K562 (cell line): ENCODE measurements at regions not wholly inside any gene's neighbourhood (a gene's known extent, or its start where the extent isn't known, plus 50 kb on each side); places are given as distances from the start of the nearest gene placed in this dataset.

ENCODE experiments used
- ATAC-seq: fragments of 200-7000 bp; cut with Tn5 transposase; 3 replicates; pipeline ENCODE4 v1.9.1; 2020; ENCODE audit warnings: moderate library complexity
- BruUV-seq: library from RNA; stranded (reverse); fragments of 400-500 nt; replicated peaks from 2 replicates; lab custom pipeline; 2021; lab: Mats Ljungman, UMichigan
- CTCF ChIA-PET: fragments of 300-600 bp; formaldehyde crosslinking; extraction: SDS; loops from one replicate; lab custom pipeline; 2021; ENCODE audit warnings: low intra/inter-chr PET ratio; lab: Yijun Ruan, JAX
- POLR2A ChIA-PET: fragments of 300-600, 350-650 bp; sonication (Branson Sonifier 250); formaldehyde crosslinking; extraction: SDS; loops from one replicate; lab custom pipeline; 2021; ENCODE audit warnings: antibody characterized with exemption, inconsistent platforms; lab: Yijun Ruan, JAX
- DNase-seq, 4 experiments: peaks; one replicate each; pipeline versions ENCODE4 v3.0.0 to v3.0.0-alpha.2; 2011 to 2018; ENCODE audit warnings: low spot score in 3 of 4, mixed read lengths in 3 of 4; ENCODE audit errors: extremely low read depth in 1 of 4
- FAIRE-seq: peaks from 2 replicates; lab custom pipeline; 2011; peaks lifted over from hg19 to GRCh38; lab: Jason Lieb, UNC
- H2AFZ ChIP-seq: 2 replicates; pipeline ENCODE4 v1.6.0; 2011; ENCODE audit warnings: low read depth, low read length, control low read depth, inconsistent platforms
- H3K27ac ChIP-seq: fragments of 200-600 bp; 3 replicates; pipeline ENCODE4 v1.8.0; 2011; ENCODE audit warnings: low read depth, mild to moderate bottlenecking, control low read depth, inconsistent platforms, low read length, moderate library complexity, mixed read lengths; ENCODE audit errors: extremely low read depth
- H3K27me3 ChIP-seq, 2 experiments: fragments of 300-600 bp in 1 of 2; 2 replicates in 1 of 2; 3 replicates in 1 of 2; pipeline versions ENCODE4 v1.6.0 to v1.8.0; 2011; ENCODE audit warnings: inconsistent platforms in 2 of 2, low read length in 2 of 2, mild to moderate bottlenecking in 1 of 2, mixed read lengths in 1 of 2, moderate library complexity in 1 of 2; ENCODE audit not compliant: control insufficient read depth in 2 of 2, insufficient read depth in 2 of 2
- H3K36me3 ChIP-seq: fragments of 300-600 bp; 3 replicates; pipeline ENCODE4 v1.8.0; 2011; ENCODE audit warnings: mild to moderate bottlenecking, low read length, inconsistent platforms; ENCODE audit not compliant: control insufficient read depth, insufficient read depth
- H3K4me1 ChIP-seq, 2 experiments: fragments of 200-600 bp in 1 of 2; replicated peaks in 1 of 2; 2 replicates in 1 of 2; 3 replicates in 1 of 2; pipeline versions ENCODE4 v1.5.1 to v1.8.0; 2011; ENCODE audit warnings: inconsistent platforms in 2 of 2, low read length in 2 of 2, mild to moderate bottlenecking in 1 of 2, mixed read lengths in 1 of 2, moderate library complexity in 1 of 2; ENCODE audit not compliant: control insufficient read depth in 2 of 2, insufficient read depth in 2 of 2
- H3K4me2 ChIP-seq: 2 replicates; pipeline ENCODE4 v1.6.1; 2011; ENCODE audit warnings: low read length, control low read depth, inconsistent platforms, mixed read lengths; ENCODE audit not compliant: insufficient read depth
- H3K4me3 ChIP-seq: fragments of 200-600 bp; sonication (generic), shearing (Covaris generic); 2 replicates; pipeline ENCODE4 v1.5.1; 2016; ENCODE audit warnings: control low read depth, inconsistent platforms
- H3K79me2 ChIP-seq: fragments of 200-600 bp; 3 replicates; pipeline ENCODE4 v1.8.0; 2011; ENCODE audit warnings: low read length, inconsistent platforms; ENCODE audit not compliant: control insufficient read depth, insufficient read depth
- H3K9ac ChIP-seq, 2 experiments: 2 replicates each; pipeline versions ENCODE4 v1.6.0 to v1.6.1; 2011; ENCODE audit warnings: low read depth in 2 of 2, low read length in 2 of 2, control low read depth in 1 of 2, inconsistent platforms in 1 of 2, mild to moderate bottlenecking in 1 of 2, mixed read lengths in 1 of 2; ENCODE audit not compliant: insufficient read depth in 1 of 2
- H3K9me1 ChIP-seq: one replicate; pipeline ENCODE4 v1.6.0; 2011; ENCODE audit warnings: inconsistent platforms, mild to moderate bottlenecking, low read length, moderate library complexity; ENCODE audit not compliant: control insufficient read depth, insufficient read depth
- H3K9me3 ChIP-seq: replicated peaks from 2 replicates; pipeline ENCODE4 v1.5.1; 2011; ENCODE audit warnings: low read depth, low read length, inconsistent platforms; ENCODE audit not compliant: control insufficient read depth, insufficient read depth
- H4K20me1 ChIP-seq: replicated peaks from 2 replicates; pipeline ENCODE4 v1.6.1; 2011; ENCODE audit warnings: low read length, inconsistent platforms, mixed read lengths; ENCODE audit not compliant: control insufficient read depth, insufficient read depth
- HDAC8 ChIP-seq: fragments of 450-650 bp; IDR thresholded peaks from 2 replicates; pipeline ENCODE4 v1.6.1; 2016; ENCODE audit warnings: mild to moderate bottlenecking, missing genetic modification characterization, moderate library complexity, missing compliant biosample characterization
- HMGXB4 ChIP-seq: sonication (generic); formaldehyde crosslinking; IDR thresholded peaks from 2 replicates; pipeline ENCODE4 v1.8.1; 2023; ENCODE audit warnings: mild to moderate bottlenecking, missing genetic modification reagents
- HNRNPK ChIP-seq: fragments of 200-400 bp; formaldehyde crosslinking; IDR thresholded peaks from one replicate; pipeline ENCODE4 v1.6.1; 2018; ENCODE audit warnings: mild to moderate bottlenecking, low read depth, low read length; ENCODE audit not compliant: poor library complexity, severe bottlenecking
- ILK ChIP-seq: fragments of 450-650 bp; IDR thresholded peaks from 2 replicates; pipeline ENCODE4 v1.6.1; 2016; ENCODE audit warnings: missing genetic modification characterization, low read depth, mild to moderate bottlenecking, missing compliant biosample characterization, moderate library complexity, borderline replicate concordance
- KAT8 ChIP-seq: fragments of 450-650 bp; IDR thresholded peaks from 2 replicates; pipeline ENCODE4 v1.6.1; 2016; ENCODE audit warnings: low read depth, mild to moderate bottlenecking
- L3MBTL2 ChIP-seq: fragments of 450-650 bp; IDR thresholded peaks from 2 replicates; pipeline ENCODE4 v1.6.1; 2016; ENCODE audit warnings: mild to moderate bottlenecking, moderate library complexity
- NFIC ChIP-seq: fragments of 450-650 bp; IDR thresholded peaks from 2 replicates; pipeline ENCODE4 v1.6.1; 2017; ENCODE audit warnings: mild to moderate bottlenecking, inconsistent platforms
- NFRKB ChIP-seq: fragments of 450-650 bp; IDR thresholded peaks from 2 replicates; pipeline ENCODE4 v1.6.1; 2016; ENCODE audit warnings: low read depth
- PTBP1 ChIP-seq: fragments of 200-400 bp; formaldehyde crosslinking; IDR thresholded peaks from 2 replicates; pipeline ENCODE4 v1.6.1; 2017; ENCODE audit warnings: low read depth, low read length
- SRF ChIP-seq, 2 experiments: fragments of 250-450, 450-650 bp in 1 of 2; sonication (Bioruptor Pico) in 1 of 2; sonication (generic) in 1 of 2; formaldehyde crosslinking; IDR thresholded peaks; 2 replicates each; pipeline versions ENCODE4 v1.5.0 to v1.5.1; 2020 to 2022; ENCODE audit warnings: mild to moderate bottlenecking in 1 of 2, missing genetic modification reagents in 1 of 2
- ZNF561 ChIP-seq: fragments of 450-650 bp; formaldehyde crosslinking; conservative IDR thresholded peaks from 2 replicates; pipeline ENCODE4 v1.4.0; 2020; ENCODE audit warnings: mild to moderate bottlenecking, moderate library complexity
- WGBS: fragments of 100-300 bp; shearing (Covaris generic); methylation state at CpG from one replicate; pipeline ENCODE4 v1.1.6; 2016; ENCODE audit warnings: low coverage, mixed read lengths; ENCODE audit not compliant: insufficient coverage; ENCODE audit errors: missing lambda C conversion rate; 5-methylcytosine and 5-hydroxymethylcytosine counted together
- in situ Hi-C: fragments of 300-500 bp; cut with MboI; formaldehyde crosslinking; loops from 4 replicates; pipeline ENCODE4 v1.15.0; 2018; ENCODE audit warnings: inconsistent platforms, mixed read lengths
- intact Hi-C: fragments of 100-400 bp; cut with micrococcal nuclease; formaldehyde crosslinking; loops from 2 replicates; pipeline ENCODE4 v1.14.2; 2022
- TF ChIP-seq, protein P1 (sequence below): sonication (generic); formaldehyde crosslinking; IDR thresholded peaks from 2 replicates; pipeline ENCODE4 v1.8.0; 2023; ENCODE audit warnings: mild to moderate bottlenecking, missing genetic modification reagents

DNA sequence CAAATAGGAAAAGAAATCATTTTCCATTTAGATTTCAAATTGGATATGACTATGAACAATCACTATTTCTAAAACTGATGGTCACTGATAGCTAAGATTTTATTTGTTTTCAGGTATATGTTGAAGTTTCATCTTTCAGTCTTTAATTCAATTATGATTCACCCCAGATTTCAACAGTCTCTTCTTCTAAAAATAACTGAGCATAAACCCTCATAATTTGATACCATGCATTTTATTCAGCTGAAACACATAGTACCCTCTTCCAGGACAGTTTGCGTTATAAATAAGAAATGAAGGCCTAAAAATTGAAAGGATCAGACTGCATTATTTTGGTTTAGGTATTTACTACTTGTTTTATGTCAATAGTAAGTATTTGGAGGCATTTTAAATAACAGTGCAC is 428.5 kb upstream of the NBEA start:
- Histone ChIP-seq H2AFZ (no peak overlapping the region), H4K20me1 (no peaks in the 10 kb centered on the region), H3K27me3 (no peaks in the 10 kb centered on the region), H3K9me3 (peaks cover 1% of the 10 kb centered on the region; the same call in 1 of the 2 replicates), H3K9ac (no peak overlapping the region), H3K4me1 (no peaks in the 10 kb centered on the region), H3K27ac (no peak overlapping the region), H3K4me2 (no peak overlapping the region), H3K9me1 (no peaks in the 10 kb centered on the region), H3K79me2 (no peaks in the 10 kb centered on the region), H3K4me3 (no peak overlapping the region), H3K36me3 (no peaks in the 10 kb centered on the region)
- CTCF ChIA-PET, result no interaction called here
- intact Hi-C loops, result no loop called here
- 0% methylated on average over 1 of the region's 1 CpG for WGBS
- TF ChIP-seq L3MBTL2 (no peak), HMGXB4 (CRISPR knock-in tag) (no peak), SRF (CRISPR knock-in tag; IDR thresholded peaks at IDR 0.05) (no peak), ZNF561 (CRISPR knock-in tag) (no peak), KAT8 (no peak), ILK (tag) (no peak), HNRNPK (no peak), PTBP1 (no peak), NFIC (no peak), HDAC8 (tag) (no peak), NFRKB (no peak)
- TF ChIP-seq, protein P1, sequence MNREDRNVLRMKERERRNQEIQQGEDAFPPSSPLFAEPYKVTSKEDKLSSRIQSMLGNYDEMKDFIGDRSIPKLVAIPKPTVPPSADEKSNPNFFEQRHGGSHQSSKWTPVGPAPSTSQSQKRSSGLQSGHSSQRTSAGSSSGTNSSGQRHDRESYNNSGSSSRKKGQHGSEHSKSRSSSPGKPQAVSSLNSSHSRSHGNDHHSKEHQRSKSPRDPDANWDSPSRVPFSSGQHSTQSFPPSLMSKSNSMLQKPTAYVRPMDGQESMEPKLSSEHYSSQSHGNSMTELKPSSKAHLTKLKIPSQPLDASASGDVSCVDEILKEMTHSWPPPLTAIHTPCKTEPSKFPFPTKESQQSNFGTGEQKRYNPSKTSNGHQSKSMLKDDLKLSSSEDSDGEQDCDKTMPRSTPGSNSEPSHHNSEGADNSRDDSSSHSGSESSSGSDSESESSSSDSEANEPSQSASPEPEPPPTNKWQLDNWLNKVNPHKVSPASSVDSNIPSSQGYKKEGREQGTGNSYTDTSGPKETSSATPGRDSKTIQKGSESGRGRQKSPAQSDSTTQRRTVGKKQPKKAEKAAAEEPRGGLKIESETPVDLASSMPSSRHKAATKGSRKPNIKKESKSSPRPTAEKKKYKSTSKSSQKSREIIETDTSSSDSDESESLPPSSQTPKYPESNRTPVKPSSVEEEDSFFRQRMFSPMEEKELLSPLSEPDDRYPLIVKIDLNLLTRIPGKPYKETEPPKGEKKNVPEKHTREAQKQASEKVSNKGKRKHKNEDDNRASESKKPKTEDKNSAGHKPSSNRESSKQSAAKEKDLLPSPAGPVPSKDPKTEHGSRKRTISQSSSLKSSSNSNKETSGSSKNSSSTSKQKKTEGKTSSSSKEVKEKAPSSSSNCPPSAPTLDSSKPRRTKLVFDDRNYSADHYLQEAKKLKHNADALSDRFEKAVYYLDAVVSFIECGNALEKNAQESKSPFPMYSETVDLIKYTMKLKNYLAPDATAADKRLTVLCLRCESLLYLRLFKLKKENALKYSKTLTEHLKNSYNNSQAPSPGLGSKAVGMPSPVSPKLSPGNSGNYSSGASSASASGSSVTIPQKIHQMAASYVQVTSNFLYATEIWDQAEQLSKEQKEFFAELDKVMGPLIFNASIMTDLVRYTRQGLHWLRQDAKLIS (CRISPR knock-in tag), result no peak
- POLR2A ChIA-PET, result no interaction called here
- in situ Hi-C loops, result no loop called here
- ATAC-seq (no peak), FAIRE-seq (no peak), DNase-seq (no peak)
- BruUV-seq, result no TSS peak
